IMR-90 (cell line): ENCODE measurements at regions not wholly inside any gene's neighbourhood (a gene's known extent, or its start where the extent isn't known, plus 50 kb on each side); places are given as distances from the start of the nearest gene placed in this dataset.

Source experiments
- ATAC-seq: fragments of 200-7000 bp; cut with Tn5 transposase; 2 replicates; pipeline ENCODE4 v1.9.1; 2020; ENCODE audit warnings: low read depth, mild to moderate bottlenecking, moderate library complexity
- BruUV-seq: library from RNA; stranded (reverse); fragments of 400-500 nt; replicated peaks from 2 replicates; lab custom pipeline; 2021; lab: Mats Ljungman, UMichigan
- CTCF ChIA-PET: fragments of 300-600 bp; formaldehyde crosslinking; extraction: SDS; loops from one replicate; lab custom pipeline; 2021; ENCODE audit warnings: antibody characterized with exemption; lab: Yijun Ruan, JAX
- POLR2A ChIA-PET: fragments of 300-600 bp; sonication (Branson Sonifier 250); formaldehyde crosslinking; loops from one replicate; lab custom pipeline; 2022; ENCODE audit warnings: antibody characterized with exemption; ENCODE audit not compliant: unreplicated experiment; lab: Charles Lee
- DNase-seq: peaks from one replicate; pipeline ENCODE4 v3.0.0; 2013
- H2AFZ ChIP-seq: replicated peaks from 2 replicates; pipeline ENCODE3; 2013; ENCODE audit warnings: low read length, mild to moderate bottlenecking; ENCODE audit not compliant: poor library complexity
- H2AK5ac ChIP-seq: 2 replicates; pipeline ENCODE4 v1.6.1; 2013; ENCODE audit warnings: low read depth, low read length, inconsistent platforms
- H2AK9ac ChIP-seq: replicated peaks from 2 replicates; pipeline ENCODE3; 2013; ENCODE audit warnings: mild to moderate bottlenecking, low read depth, low read length, moderate library complexity; ENCODE audit not compliant: poor library complexity
- H2BK120ac ChIP-seq: 2 replicates; pipeline ENCODE4 v1.6.1; 2013; ENCODE audit warnings: low read depth, low read length, inconsistent platforms
- H2BK15ac ChIP-seq: 3 replicates; pipeline ENCODE4 v1.6.1; 2013; ENCODE audit warnings: low read depth, low read length, inconsistent platforms
- H2BK20ac ChIP-seq: 2 replicates; pipeline ENCODE4 v1.6.1; 2013; ENCODE audit warnings: low read depth, mild to moderate bottlenecking, inconsistent platforms, low read length, moderate library complexity
- H2BK5ac ChIP-seq: 2 replicates; pipeline ENCODE4 v1.6.1; 2013; ENCODE audit warnings: mild to moderate bottlenecking, low read depth, low read length, inconsistent platforms; ENCODE audit not compliant: poor library complexity, severe bottlenecking
- H3K14ac ChIP-seq: replicated peaks from 2 replicates; pipeline ENCODE4 v1.6.1; 2013; ENCODE audit warnings: low read depth, low read length, inconsistent platforms
- H3K18ac ChIP-seq: 2 replicates; pipeline ENCODE4 v1.6.1; 2013; ENCODE audit warnings: low read depth, low read length, control low read depth
- H3K23ac ChIP-seq: 2 replicates; pipeline ENCODE4 v1.6.1; 2013; ENCODE audit warnings: low read depth, low read length, inconsistent platforms
- H3K27ac ChIP-seq: 2 replicates; pipeline ENCODE4 v1.5.1; 2013; ENCODE audit warnings: mild to moderate bottlenecking, control low read depth, low read length; ENCODE audit not compliant: insufficient read depth
- H3K27me3 ChIP-seq: 2 replicates; pipeline ENCODE4 v1.6.1; 2013; ENCODE audit warnings: low read length; ENCODE audit not compliant: control insufficient read depth, insufficient read depth
- H3K36me3 ChIP-seq: 2 replicates; pipeline ENCODE4 v1.6.1; 2013; ENCODE audit warnings: low read length, mixed read lengths; ENCODE audit not compliant: control insufficient read depth, insufficient read depth
- H3K4ac ChIP-seq: 2 replicates; pipeline ENCODE4 v1.6.1; 2013; ENCODE audit warnings: low read depth, low read length, inconsistent platforms
- H3K4me1 ChIP-seq: 2 replicates; pipeline ENCODE4 v1.6.1; 2013; ENCODE audit warnings: low read length, mixed read lengths; ENCODE audit not compliant: control insufficient read depth, insufficient read depth
- H3K4me2 ChIP-seq: 2 replicates; pipeline ENCODE4 v1.6.1; 2013; ENCODE audit warnings: low read depth, mild to moderate bottlenecking, control low read depth, low read length, moderate library complexity
- H3K4me3 ChIP-seq: 2 replicates; pipeline ENCODE4 v1.5.1; 2013; ENCODE audit warnings: low read depth, mild to moderate bottlenecking, control low read depth, low read length, moderate library complexity; ENCODE audit not compliant: insufficient read depth
- H3K56ac ChIP-seq: 2 replicates; pipeline ENCODE4 v1.6.1; 2013; ENCODE audit warnings: low read length, inconsistent platforms; ENCODE audit not compliant: insufficient read depth; ENCODE audit errors: extremely low read depth
- H3K79me1 ChIP-seq, 2 experiments: 2 replicates each; pipeline ENCODE4 v1.6.1; 2013; ENCODE audit warnings: low read length in 2 of 2, inconsistent platforms in 1 of 2, low read depth in 1 of 2
- H3K9ac ChIP-seq: 2 replicates; pipeline ENCODE4 v1.6.1; 2013; ENCODE audit warnings: low read depth, low read length, control low read depth
- H3K9me1 ChIP-seq: 2 replicates; pipeline ENCODE4 v1.6.1; 2013; ENCODE audit warnings: low read length, inconsistent platforms; ENCODE audit not compliant: insufficient read depth
- H3K9me3 ChIP-seq: 2 replicates; pipeline ENCODE4 v1.6.1; 2013; ENCODE audit warnings: low read length; ENCODE audit not compliant: control insufficient read depth, insufficient read depth
- H4K20me1 ChIP-seq: 2 replicates; pipeline ENCODE4 v1.6.1; 2013; ENCODE audit warnings: low read length, inconsistent platforms; ENCODE audit not compliant: insufficient read depth
- H4K5ac ChIP-seq: 2 replicates; pipeline ENCODE4 v1.6.1; 2013; ENCODE audit warnings: mild to moderate bottlenecking, low read depth, low read length, control low read depth
- H4K8ac ChIP-seq, 2 experiments: 2 replicates each; pipeline ENCODE4 v1.6.1; 2013; ENCODE audit warnings: low read depth in 2 of 2, low read length in 2 of 2, control low read depth in 1 of 2, inconsistent platforms in 1 of 2
- H4K91ac ChIP-seq: 2 replicates; pipeline ENCODE4 v1.6.1; 2013; ENCODE audit warnings: low read depth, low read length, inconsistent platforms; ENCODE audit not compliant: insufficient read depth
- BHLHE40 ChIP-seq: fragments of 150-350 bp; IDR thresholded peaks from 2 replicates; pipeline ENCODE4 v1.6.1; 2016; ENCODE audit warnings: mild to moderate bottlenecking, low read depth, low read length
- CEBPB ChIP-seq: IDR thresholded peaks from 2 replicates; pipeline ENCODE4 v1.6.1; 2012; ENCODE audit warnings: low read depth, low read length, improper control_type of control experiment
- CHD1 ChIP-seq: IDR thresholded peaks from 2 replicates; pipeline ENCODE4 v1.6.1; 2012; ENCODE audit warnings: low read depth, low read length, improper control_type of control experiment
- ELK1 ChIP-seq: fragments of 150-350 bp; IDR thresholded peaks from 2 replicates; pipeline ENCODE4 v1.6.1; 2016; ENCODE audit warnings: low read depth, mild to moderate bottlenecking, low read length, moderate library complexity, borderline replicate concordance
- FOS ChIP-seq: fragments of 150-350 bp; IDR thresholded peaks from 2 replicates; pipeline ENCODE4 v1.6.1; 2016; ENCODE audit warnings: low read depth, low read length
- MAFK ChIP-seq: IDR thresholded peaks from 2 replicates; pipeline ENCODE4 v1.6.1; 2012; ENCODE audit warnings: low read depth, low read length, improper control_type of control experiment
- MAZ ChIP-seq: IDR thresholded peaks from 2 replicates; pipeline ENCODE4 v1.6.1; 2012; ENCODE audit warnings: low read depth, mild to moderate bottlenecking, low read length, improper control_type of control experiment, moderate library complexity, borderline replicate concordance
- POLR2A ChIP-seq: IDR thresholded peaks from 2 replicates; pipeline ENCODE4 v1.6.1; 2012; ENCODE audit warnings: mild to moderate bottlenecking, low read depth, low read length
- RAD21 ChIP-seq: IDR thresholded peaks from 2 replicates; pipeline ENCODE4 v1.6.1; 2012; ENCODE audit warnings: low read length, improper control_type of control experiment
- RCOR1 ChIP-seq: IDR thresholded peaks from 2 replicates; pipeline ENCODE4 v1.6.1; 2012; ENCODE audit warnings: mild to moderate bottlenecking, low read length, improper control_type of control experiment; ENCODE audit not compliant: insufficient replicate concordance
- SMC3 ChIP-seq: fragments of 150-350 bp; IDR thresholded peaks from 2 replicates; pipeline ENCODE4 v1.6.1; 2016; ENCODE audit warnings: low read depth, mild to moderate bottlenecking, antibody characterized with exemption, low read length, moderate library complexity
- WGBS, 2 experiments: methylation state at CpG; one replicate each; pipeline versions ENCODE4 v1.1.5 to v1.1.7; 2013; ENCODE audit warnings: missing lambda C conversion rate in 2 of 2; ENCODE audit not compliant: insufficient read length in 1 of 2; ENCODE audit errors: extremely low coverage in 2 of 2; 5-methylcytosine and 5-hydroxymethylcytosine counted together
- dilution Hi-C: fragments of 300-500 bp; cut with HindIII; formaldehyde crosslinking; loops from one replicate; pipeline ENCODE4 v1.14.3; 2018; ENCODE audit warnings: low sequenced_read_pairs; ENCODE audit not compliant: unreplicated experiment
- in situ Hi-C: fragments of 300-500 bp; cut with MboI; formaldehyde crosslinking; loops from 3 replicates; pipeline ENCODE4 v1.14.3; 2019; ENCODE audit warnings: low sequenced_read_pairs, inconsistent platforms, mixed read lengths
- intact Hi-C: fragments of 100-400 bp; cut with micrococcal nuclease; formaldehyde crosslinking; loops from 2 replicates; pipeline ENCODE4 v1.10.0; 2022
- TF ChIP-seq, protein P1 (sequence below): fragments of 150-350 bp; IDR thresholded peaks from 2 replicates; pipeline ENCODE4 v1.6.1; 2017; ENCODE audit warnings: mild to moderate bottlenecking, antibody characterized with exemption, low read length, low read depth

DNA sequence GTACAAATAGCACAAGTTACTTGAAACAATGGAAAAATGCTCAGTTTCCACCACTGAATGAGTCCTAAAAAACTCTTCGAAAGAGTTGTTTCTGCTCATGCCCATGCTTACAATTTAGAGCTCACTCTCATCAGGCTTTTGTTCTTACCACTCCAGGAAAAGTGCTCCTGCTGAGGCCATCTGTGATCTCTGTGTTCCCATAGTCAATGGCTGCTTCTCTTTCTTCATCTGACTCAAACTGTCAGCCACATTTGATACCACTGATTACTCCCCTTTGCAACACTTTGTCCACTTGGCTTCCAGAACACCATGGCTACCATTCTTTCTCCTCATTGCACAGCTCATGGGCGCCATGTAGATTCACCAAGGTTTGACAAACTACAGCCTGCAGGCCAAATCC lies 80.0 kb upstream of the SLC34A2 start:
- WGBS, 2 experiments, result 57% methylated on average over 1 of the region's 2 CpGs; no CpG with 5 or more reads in 1 of the 2 experiments
- Histone ChIP-seq H2AFZ (no peak overlapping the region), H4K5ac (no peak overlapping the region), H3K4me1 (no peaks in the 10 kb centered on the region), H3K56ac (no peak overlapping the region), H2BK15ac (no peak overlapping the region), H2AK9ac (no peak overlapping the region), H3K4ac (no peak overlapping the region), H4K91ac (no peak overlapping the region), H3K4me2 (no peak overlapping the region), H3K27ac (no peak overlapping the region), H3K27me3 (no peaks in the 10 kb centered on the region), H2BK5ac (no peak overlapping the region), H4K20me1 (no peaks in the 10 kb centered on the region), H3K9ac (no peak overlapping the region), H3K9me1 (no peaks in the 10 kb centered on the region), H3K14ac (no peak overlapping the region), H3K23ac (no peak overlapping the region), H3K9me3 (no peaks in the 10 kb centered on the region), H3K18ac (no peak overlapping the region), H3K4me3 (no peak overlapping the region), H3K79me1 (no peaks in the 10 kb centered on the region), H2AK5ac (no peak overlapping the region), H3K36me3 (no peaks in the 10 kb centered on the region), H2BK20ac (no peak overlapping the region), H4K8ac (no peak overlapping the region), H2BK120ac (no peak overlapping the region)
- BruUV-seq, result no TSS peak
- no peak for DNase-seq
- in situ Hi-C loops (no loop called here), dilution Hi-C loops (no loop called here), intact Hi-C loops (no loop called here)
- ATAC-seq, result no peak
- POLR2A ChIA-PET, result no interaction called here
- TF ChIP-seq FOS, result no peak
- TF ChIP-seq RAD21, result no peak
- TF ChIP-seq CEBPB, result no peak
- no peak for TF ChIP-seq MAZ
- no peak for TF ChIP-seq CHD1
- no peak for TF ChIP-seq POLR2A
- TF ChIP-seq, protein P1, sequence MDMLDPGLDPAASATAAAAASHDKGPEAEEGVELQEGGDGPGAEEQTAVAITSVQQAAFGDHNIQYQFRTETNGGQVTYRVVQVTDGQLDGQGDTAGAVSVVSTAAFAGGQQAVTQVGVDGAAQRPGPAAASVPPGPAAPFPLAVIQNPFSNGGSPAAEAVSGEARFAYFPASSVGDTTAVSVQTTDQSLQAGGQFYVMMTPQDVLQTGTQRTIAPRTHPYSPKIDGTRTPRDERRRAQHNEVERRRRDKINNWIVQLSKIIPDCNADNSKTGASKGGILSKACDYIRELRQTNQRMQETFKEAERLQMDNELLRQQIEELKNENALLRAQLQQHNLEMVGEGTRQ, result no peak
- no peak for TF ChIP-seq ELK1
- TF ChIP-seq SMC3, result no peak
- no peak for TF ChIP-seq BHLHE40
- no peak for TF ChIP-seq MAFK
- no peak for TF ChIP-seq RCOR1
- CTCF ChIA-PET, result no interaction called here
